ENCODE measurements at regions not wholly inside any gene's neighbourhood (a gene's known extent, or its start where the extent isn't known, plus 50 kb on each side); places are given as distances from the start of the nearest gene placed in this dataset.

DNA sequence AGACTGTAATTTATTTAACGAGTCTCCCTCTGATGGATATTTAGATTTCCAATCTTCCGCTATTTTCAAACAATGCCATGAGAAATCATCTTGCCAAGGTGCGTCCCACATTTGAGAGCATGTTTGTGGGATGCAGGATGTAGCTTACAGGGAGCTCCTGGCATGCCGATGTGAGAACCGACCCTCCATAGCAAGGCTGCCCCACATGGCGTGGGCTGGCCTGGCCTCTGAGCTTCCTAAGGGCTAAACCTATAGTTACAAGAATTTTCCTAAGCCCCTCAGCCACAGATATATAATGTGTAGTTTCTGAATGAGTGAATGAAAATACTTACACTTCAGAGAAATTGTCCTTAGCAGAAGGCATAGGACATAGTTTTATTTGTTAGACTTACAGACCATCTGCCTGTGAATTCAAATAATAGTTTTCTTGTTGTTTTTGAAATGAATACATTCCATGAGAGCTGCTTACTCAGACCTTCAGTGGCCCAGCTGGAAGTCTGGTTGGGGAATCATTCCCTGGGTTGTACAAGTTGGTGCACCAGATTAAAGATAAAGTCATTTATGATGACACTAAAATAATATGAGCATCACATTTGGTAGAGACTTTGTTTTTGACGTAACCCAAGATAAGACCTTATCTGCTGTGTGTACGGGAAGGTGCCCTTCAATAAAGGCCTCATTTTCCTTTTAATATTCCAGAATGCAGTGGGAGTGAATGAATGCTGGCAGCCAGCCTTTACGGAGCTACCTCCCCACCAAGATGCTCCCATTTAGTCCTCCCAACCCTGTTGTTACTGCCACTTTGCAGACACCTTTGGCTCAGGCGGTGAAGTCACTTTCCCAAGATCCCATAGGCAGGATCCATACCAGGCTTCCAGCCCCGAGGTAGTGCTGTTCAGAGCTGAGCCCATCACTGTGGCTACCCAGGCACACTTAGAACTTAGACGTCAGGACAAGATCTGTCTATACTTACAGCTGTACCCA is 107.1 kb downstream of the GLI2 start:
- H4K20me1 ChIP-seq (ENCODE audit: insufficient read depth) = no peaks in the 10 kb centered on the region
- H3K4me3 ChIP-seq (replicated peaks in 1 of 2; ENCODE audit: low read depth in 1 of 2, low read length in 2 of 2) = no peak overlapping the region
- ATAC-seq (no peak), DNase-seq (ENCODE audit: low read depth, low spot score) (no peak)
- RAD21 ChIA-PET (ENCODE audit: low non-redundant PET in 1 of 2, low total read pairs in 2 of 2, uncharacterized antibody in 2 of 2, unreplicated experiment in 2 of 2) = no interaction called here
- H3K4me2 ChIP-seq (ENCODE audit: low read length) = no peak overlapping the region
- no peak overlapping the region for H3K27ac ChIP-seq (ENCODE audit: low read depth, low read length)
- H3K27me3 ChIP-seq (ENCODE audit: insufficient read depth, low read length) = no peaks in the 10 kb centered on the region
- H3K9me3 ChIP-seq (ENCODE audit: control insufficient read depth in 1 of 2, insufficient read depth in 1 of 2, low read depth in 1 of 2, low read length in 2 of 2) = no peaks in the 10 kb centered on the region
- intact Hi-C loops (cut with micrococcal nuclease) = no loop called here
- no peak overlapping the region for H2AFZ ChIP-seq (ENCODE audit: low read depth, low read length, poor library complexity, severe bottlenecking)
- H3K4me1 ChIP-seq (ENCODE audit: control insufficient read depth in 1 of 2, insufficient read depth in 2 of 2, low read length in 2 of 2) = no peaks in the 10 kb centered on the region
- TF ChIP-seq CEBPB (IDR thresholded peaks at IDR 0.05; ENCODE audit: low read depth) (no peak), MAX (IDR thresholded peaks at IDR 0.05) (no peak), ELF1 (IDR thresholded peaks at IDR 0.05; ENCODE audit: borderline replicate concordance, low read depth) (no peak), POLR2AphosphoS5 (IDR thresholded peaks at IDR 0.05; ENCODE audit: low read depth, low read length) (no peak), POLR2A (IDR thresholded peaks at IDR 0.05; ENCODE audit: borderline replicate concordance, extremely low read depth, insufficient read depth, insufficient read length) (no peak), SP1 (IDR thresholded peaks at IDR 0.05; ENCODE audit: low read depth) (no peak), RAD21 (IDR thresholded peaks at IDR 0.05; ENCODE audit: low read depth) (no peak)
- no peaks in the 10 kb centered on the region for H3K79me2 ChIP-seq (ENCODE audit: insufficient read depth, low read length)
- POLR2A ChIA-PET = no interaction called here
- H3K9me2 ChIP-seq (ENCODE audit: insufficient read depth) = no peaks in the 10 kb centered on the region
- no peaks in the 10 kb centered on the region for H3K36me3 ChIP-seq (ENCODE audit: control insufficient read depth in 1 of 2, insufficient read depth in 2 of 2, low read length in 2 of 2)
- H3K9ac ChIP-seq (ENCODE audit: low read length) = no peak overlapping the region
- CTCF ChIA-PET = no interaction called here
- BruUV-seq (replicated peaks) = no TSS peak

DNA sequence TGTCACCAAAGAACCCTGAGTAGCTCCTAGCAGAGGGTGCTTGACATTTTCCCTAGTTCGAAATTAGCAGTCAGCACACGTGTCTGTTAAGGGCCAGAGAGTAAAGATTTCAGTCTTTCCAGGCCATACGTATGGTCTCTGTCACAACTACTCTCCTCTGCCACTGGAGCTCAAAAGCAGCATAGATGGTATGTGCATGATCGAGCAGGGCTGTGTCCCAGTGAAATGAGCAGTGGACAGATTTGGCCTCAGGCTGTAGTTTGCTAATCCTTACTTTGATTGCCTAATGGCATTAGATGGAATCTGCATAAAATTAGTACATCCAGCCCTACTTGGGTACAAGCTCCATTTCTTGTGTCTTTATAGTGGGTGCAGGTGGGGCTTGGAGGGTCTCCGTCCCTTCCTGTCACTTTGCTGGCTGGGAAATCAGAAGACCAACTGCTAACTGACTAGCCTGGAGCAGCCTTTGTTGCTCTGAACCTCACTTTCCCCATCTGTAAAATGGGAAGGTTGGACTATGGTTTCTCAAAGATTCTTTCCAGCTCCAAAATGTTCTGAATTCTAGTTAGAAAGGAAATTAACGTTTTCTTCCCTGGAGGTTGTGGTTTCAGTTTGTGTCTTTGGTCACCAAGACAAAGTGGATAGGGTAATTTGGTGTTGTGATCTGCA is 108.5 kb downstream of the GLI2 start:
- BruUV-seq (replicated peaks) = no TSS peak
- ChIA-PET CTCF (no interaction called here), RAD21 (ENCODE audit: low non-redundant PET in 1 of 2, low total read pairs in 2 of 2, uncharacterized antibody in 2 of 2, unreplicated experiment in 2 of 2) (no interaction called here), POLR2A (no interaction called here)
- Histone ChIP-seq H3K9me3 (ENCODE audit: control insufficient read depth in 1 of 2, insufficient read depth in 1 of 2, low read depth in 1 of 2, low read length in 2 of 2) (no peaks in the 10 kb centered on the region), H2AFZ (ENCODE audit: low read depth, low read length, poor library complexity, severe bottlenecking) (no peak overlapping the region), H3K9me2 (ENCODE audit: insufficient read depth) (no peaks in the 10 kb centered on the region), H3K27me3 (ENCODE audit: insufficient read depth, low read length) (no peaks in the 10 kb centered on the region), H3K79me2 (ENCODE audit: insufficient read depth, low read length) (no peaks in the 10 kb centered on the region), H3K27ac (ENCODE audit: low read depth, low read length) (no peak overlapping the region), H3K4me2 (ENCODE audit: low read length) (no peak overlapping the region), H3K4me3 (replicated peaks in 1 of 2; ENCODE audit: low read depth in 1 of 2, low read length in 2 of 2) (no peak overlapping the region), H3K9ac (ENCODE audit: low read length) (no peak overlapping the region), H4K20me1 (ENCODE audit: insufficient read depth) (no peaks in the 10 kb centered on the region), H3K4me1 (ENCODE audit: control insufficient read depth in 1 of 2, insufficient read depth in 2 of 2, low read length in 2 of 2) (no peaks in the 10 kb centered on the region), H3K36me3 (ENCODE audit: control insufficient read depth in 1 of 2, insufficient read depth in 2 of 2, low read length in 2 of 2) (no peaks in the 10 kb centered on the region)
- ATAC-seq (no peak), DNase-seq (ENCODE audit: low read depth, low spot score) (no peak)
- no peak for TF ChIP-seq EZH2 (IDR thresholded peaks at IDR 0.05)
- no peak for TF ChIP-seq YY1 (IDR thresholded peaks at IDR 0.05; ENCODE audit: extremely low read depth, insufficient replicate concordance, low read depth, low read length)
- TF ChIP-seq SP1 (IDR thresholded peaks at IDR 0.05; ENCODE audit: low read depth) = no peak
- no peak for TF ChIP-seq EZH2phosphoT487 (IDR thresholded peaks at IDR 0.05; ENCODE audit: borderline replicate concordance)
- TF ChIP-seq, protein P1, sequence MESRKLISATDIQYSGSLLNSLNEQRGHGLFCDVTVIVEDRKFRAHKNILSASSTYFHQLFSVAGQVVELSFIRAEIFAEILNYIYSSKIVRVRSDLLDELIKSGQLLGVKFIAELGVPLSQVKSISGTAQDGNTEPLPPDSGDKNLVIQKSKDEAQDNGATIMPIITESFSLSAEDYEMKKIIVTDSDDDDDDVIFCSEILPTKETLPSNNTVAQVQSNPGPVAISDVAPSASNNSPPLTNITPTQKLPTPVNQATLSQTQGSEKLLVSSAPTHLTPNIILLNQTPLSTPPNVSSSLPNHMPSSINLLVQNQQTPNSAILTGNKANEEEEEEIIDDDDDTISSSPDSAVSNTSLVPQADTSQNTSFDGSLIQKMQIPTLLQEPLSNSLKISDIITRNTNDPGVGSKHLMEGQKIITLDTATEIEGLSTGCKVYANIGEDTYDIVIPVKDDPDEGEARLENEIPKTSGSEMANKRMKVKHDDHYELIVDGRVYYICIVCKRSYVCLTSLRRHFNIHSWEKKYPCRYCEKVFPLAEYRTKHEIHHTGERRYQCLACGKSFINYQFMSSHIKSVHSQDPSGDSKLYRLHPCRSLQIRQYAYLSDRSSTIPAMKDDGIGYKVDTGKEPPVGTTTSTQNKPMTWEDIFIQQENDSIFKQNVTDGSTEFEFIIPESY (IDR thresholded peaks at IDR 0.05; ENCODE audit: extremely low read depth, insufficient replicate concordance, low read length) = no peak
- TF ChIP-seq SIN3A (IDR thresholded peaks at IDR 0.05; ENCODE audit: low read depth) = no peak
- TF ChIP-seq JUND (IDR thresholded peaks at IDR 0.05) = no peak
- intact Hi-C loops (cut with micrococcal nuclease) = no loop called here
